Coronary artery (tissue), 2 donors: ENCODE measurements at regions not wholly inside any gene's neighbourhood (a gene's known extent, or its start where the extent isn't known, plus 50 kb on each side); places are given as distances from the start of the nearest gene placed in this dataset.
"Not testable (repeated sequence)": the region's sequence is repeated elsewhere in the genome, so short reads cannot be mapped to it uniquely, and the experiment has no call there.

Experiments used
- DNase-seq: peaks from one replicate; pipeline ENCODE4 v3.0.0-alpha.2; 2017; ENCODE audit warnings: low spot score
- H3K27ac ChIP-seq, 2 donors: fragments of 200-600 bp; sonication (generic); one replicate each; pipeline ENCODE4 v1.5.1; 2016 to 2019
- H3K4me3 ChIP-seq: fragments of 200-600 bp; sonication (generic); 2 replicates; pipeline ENCODE4 v1.5.1; 2016; ENCODE audit warnings: mild to moderate bottlenecking, moderate library complexity
- TF ChIP-seq, protein P1 (sequence below): fragments of 200-600 bp; sonication (generic); IDR thresholded peaks from one replicate; pipeline ENCODE4 v1.5.1; 2019; ENCODE audit warnings: antibody characterized with exemption

DNA sequence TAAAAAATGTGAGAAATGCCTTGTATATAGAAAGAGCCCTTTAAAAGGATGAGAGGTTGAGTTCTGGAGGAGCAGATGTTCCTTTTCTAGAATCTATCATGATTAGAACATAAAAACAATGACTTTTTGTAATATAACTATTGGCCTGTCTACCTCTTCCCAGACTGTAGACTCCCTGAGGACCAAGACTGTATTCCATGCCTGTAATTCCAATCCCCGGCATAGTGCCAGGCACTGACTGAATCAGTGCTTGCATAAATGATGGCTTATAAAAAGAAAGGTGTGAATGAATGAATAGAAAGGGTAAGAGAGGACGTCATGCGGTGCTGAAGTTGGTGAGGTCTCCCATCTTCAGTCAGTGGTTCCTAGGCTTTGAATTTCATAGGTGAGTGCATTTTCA is 92.6 kb upstream of the GDNF start:
- DNase-seq: no peak
- TF ChIP-seq, protein P1, sequence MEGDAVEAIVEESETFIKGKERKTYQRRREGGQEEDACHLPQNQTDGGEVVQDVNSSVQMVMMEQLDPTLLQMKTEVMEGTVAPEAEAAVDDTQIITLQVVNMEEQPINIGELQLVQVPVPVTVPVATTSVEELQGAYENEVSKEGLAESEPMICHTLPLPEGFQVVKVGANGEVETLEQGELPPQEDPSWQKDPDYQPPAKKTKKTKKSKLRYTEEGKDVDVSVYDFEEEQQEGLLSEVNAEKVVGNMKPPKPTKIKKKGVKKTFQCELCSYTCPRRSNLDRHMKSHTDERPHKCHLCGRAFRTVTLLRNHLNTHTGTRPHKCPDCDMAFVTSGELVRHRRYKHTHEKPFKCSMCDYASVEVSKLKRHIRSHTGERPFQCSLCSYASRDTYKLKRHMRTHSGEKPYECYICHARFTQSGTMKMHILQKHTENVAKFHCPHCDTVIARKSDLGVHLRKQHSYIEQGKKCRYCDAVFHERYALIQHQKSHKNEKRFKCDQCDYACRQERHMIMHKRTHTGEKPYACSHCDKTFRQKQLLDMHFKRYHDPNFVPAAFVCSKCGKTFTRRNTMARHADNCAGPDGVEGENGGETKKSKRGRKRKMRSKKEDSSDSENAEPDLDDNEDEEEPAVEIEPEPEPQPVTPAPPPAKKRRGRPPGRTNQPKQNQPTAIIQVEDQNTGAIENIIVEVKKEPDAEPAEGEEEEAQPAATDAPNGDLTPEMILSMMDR: no peak
- no peak overlapping the region for H3K27ac ChIP-seq
- no peak overlapping the region for H3K4me3 ChIP-seq

DNA sequence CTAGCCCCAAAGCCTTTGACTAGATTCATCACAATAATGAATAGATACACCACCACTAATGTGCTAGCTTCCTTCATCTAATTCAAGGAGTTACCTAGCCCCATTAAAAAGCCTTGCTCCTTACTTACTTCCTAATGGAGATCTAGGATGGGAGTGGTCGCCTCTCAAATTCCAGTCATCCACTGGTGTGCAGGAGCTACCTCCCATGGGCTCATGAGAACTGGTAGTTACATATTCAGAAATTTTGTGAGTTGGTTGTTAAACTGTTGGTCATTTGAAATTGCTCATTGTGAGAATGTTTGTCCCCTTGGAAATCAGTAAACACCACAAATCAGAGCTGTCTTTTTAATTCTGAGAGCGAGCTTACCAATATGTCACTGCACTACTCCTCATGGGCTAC is 91.7 kb upstream of the GDNF start:
- TF ChIP-seq, protein P1: no peak
- no peak for DNase-seq
- Histone ChIP-seq H3K4me3 (no peak overlapping the region), H3K27ac (no peak overlapping the region)

DNA sequence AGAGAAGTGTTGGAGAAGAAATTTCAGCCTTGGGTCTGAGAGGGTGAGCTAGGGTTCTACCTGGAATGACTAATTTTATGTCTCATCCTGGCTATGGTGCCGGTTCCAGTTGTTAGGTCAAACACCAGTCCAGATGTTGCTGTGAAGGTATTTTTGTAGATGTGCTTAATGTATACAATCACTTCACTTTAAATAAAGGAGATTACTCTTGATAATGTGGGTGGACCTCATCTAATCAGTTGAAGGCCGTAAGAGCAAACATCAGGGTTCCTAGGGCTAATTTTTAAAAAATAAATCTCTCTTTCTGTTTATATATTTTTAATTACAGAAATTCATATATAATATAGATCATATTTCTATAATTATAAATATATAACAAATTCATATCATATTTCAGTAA is 90.5 kb upstream of the GDNF start:
- H3K4me3 ChIP-seq: no peak overlapping the region
- DNase-seq: no peak
- no peak overlapping the region for H3K27ac ChIP-seq
- TF ChIP-seq, protein P1: no peak

DNA sequence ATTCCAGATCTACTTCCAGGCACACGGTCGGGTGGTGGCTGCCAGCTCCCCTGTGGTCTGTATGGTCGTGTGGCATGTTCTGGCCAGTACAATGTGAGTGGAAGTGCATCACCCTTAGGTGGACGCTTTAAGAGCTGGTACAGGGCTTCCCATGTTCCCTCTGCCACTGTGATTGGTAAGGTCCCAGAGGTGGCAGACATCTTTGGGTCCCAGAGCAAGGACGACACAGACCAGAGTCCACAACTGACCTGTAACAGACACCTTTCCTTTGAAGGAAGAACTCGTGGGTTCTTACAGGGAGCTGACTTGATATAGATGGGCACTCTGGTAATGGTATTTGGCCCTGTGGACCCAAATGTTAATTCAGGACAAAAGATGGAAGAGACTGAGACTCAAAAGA is 90.0 kb upstream of the GDNF start:
- no peak for DNase-seq
- Histone ChIP-seq H3K27ac (no peak overlapping the region), H3K4me3 (no peak overlapping the region)
- TF ChIP-seq, protein P1: no peak

DNA sequence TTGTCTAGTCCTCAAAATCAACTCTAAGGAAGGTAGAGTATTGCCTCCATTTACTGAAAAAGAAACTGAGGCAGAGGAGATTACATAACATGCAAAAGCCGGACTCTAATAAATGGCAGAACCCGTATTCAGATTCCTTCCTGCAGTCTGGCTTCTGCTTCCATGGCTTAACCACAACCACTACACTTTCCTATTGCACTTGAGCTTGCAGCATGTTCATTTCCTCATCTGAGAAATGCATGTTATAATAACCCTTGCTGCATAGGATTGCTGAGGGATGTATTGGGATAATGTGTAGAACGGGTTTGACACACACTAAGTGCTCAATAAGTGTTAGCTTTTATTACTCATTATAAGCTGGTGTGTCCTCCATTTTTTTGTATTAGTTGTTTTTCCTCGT is 87.9 kb upstream of the GDNF start:
- H3K4me3 ChIP-seq, DNase-seq: not testable (repeated sequence)

DNA sequence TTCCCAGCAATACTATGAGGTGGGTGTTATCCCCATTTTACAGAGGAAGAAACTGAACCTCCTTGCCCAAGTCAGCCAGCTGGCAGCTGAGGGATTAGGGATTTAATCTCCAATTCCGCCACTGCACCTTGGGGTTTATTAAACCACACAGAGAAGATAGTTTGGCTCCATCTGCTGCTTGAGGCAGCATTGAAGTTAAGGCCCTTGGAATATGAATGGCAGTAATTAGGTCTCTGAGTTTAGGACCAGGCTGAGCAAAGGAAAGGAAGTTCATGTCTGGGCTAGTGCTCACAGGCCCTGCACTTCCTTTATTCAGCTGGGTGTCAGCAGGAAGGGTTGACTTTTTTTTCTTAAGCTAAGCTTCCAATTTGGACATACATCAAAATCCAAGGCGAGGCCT is 86.9 kb upstream of the GDNF start:
- TF ChIP-seq, protein P1: no peak
- H3K4me3 ChIP-seq: no peak overlapping the region
- DNase-seq: no peak

More for the DNA sequence above, 87.9 kb upstream of the GDNF start:
- not testable (repeated sequence) for H3K27ac ChIP-seq

DNA sequence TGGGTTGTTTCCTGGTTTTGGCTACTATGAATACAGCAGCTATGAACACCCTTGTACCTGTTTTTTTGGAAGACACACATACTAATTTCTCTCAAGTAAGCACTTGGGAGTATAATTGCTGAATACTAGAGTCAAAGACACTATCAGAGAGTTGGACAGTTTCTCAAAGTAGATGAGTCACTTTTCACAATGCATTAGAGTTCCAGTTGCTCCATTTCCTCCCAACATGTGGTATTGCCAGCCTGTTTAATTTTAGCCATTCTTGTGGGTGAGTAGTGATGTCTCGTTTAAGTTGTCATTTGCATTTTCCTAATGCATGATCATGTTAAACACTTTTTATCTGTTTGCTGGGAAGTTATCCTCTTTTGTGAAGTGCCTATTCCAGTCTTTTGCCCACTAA is 81.6 kb upstream of the GDNF start:
- TF ChIP-seq, protein P1: no peak
- DNase-seq: no peak
- Histone ChIP-seq H3K4me3 (no peak overlapping the region), H3K27ac (no peak overlapping the region)

More for the DNA sequence above, 86.9 kb upstream of the GDNF start:
- no peak overlapping the region for H3K27ac ChIP-seq

DNA sequence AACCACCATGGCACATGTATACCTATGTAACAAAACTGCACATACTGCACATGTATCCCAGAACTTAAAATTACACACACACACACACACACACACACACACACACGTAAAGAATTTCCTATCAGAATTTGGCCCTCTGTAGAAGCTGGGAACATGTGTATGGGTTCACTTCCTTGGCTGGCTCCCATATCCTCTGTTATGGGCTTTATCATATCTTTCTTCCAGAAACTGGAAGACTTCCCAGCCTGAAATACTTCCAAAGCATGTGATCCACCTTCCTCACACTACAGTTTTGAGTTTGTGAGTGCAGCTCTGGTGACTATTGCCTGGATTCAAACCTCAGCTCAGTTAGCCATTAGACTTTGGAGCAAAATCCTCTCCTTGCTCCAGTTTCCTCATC is 78.6 kb upstream of the GDNF start:
- H3K27ac ChIP-seq: no peak overlapping the region
- DNase-seq: no peak
- TF ChIP-seq, protein P1: no peak
- H3K4me3 ChIP-seq: no peak overlapping the region
